Loucy (cell line): ENCODE measurements at regions not wholly inside any gene's neighbourhood (a gene's known extent, or its start where the extent isn't known, plus 50 kb on each side); places are given as distances from the start of the nearest gene placed in this dataset.

ENCODE experiments used
- H2AFZ ChIP-seq: fragments of 200-600 bp; sonication (generic); 2 replicates; pipeline ENCODE4 v1.6.0; 2016; ENCODE audit warnings: antibody characterized with exemption, mild to moderate bottlenecking, low read length, moderate library complexity
- H3F3A ChIP-seq: fragments of 200-600 bp; 2 replicates; pipeline ENCODE4 v1.6.0; 2016; ENCODE audit warnings: antibody characterized with exemption, low read depth, mild to moderate bottlenecking
- H3K27me3 ChIP-seq: fragments of 200-600 bp; sonication (generic); 2 replicates; pipeline ENCODE4 v1.6.1; 2014; ENCODE audit warnings: low read length, mild to moderate bottlenecking; ENCODE audit not compliant: insufficient read depth, poor library complexity, severe bottlenecking
- H3K36me3 ChIP-seq: fragments of 200-600 bp; sonication (generic); 2 replicates; pipeline ENCODE4 v1.6.1; 2016; ENCODE audit warnings: low read length; ENCODE audit not compliant: insufficient read depth
- H3K4me1 ChIP-seq: fragments of 200-600 bp; sonication (generic); 2 replicates; pipeline ENCODE4 v1.5.1; 2014; ENCODE audit warnings: low read length, mild to moderate bottlenecking; ENCODE audit not compliant: insufficient read depth, poor library complexity, severe bottlenecking
- H3K4me2 ChIP-seq: fragments of 200-600 bp; sonication (generic); 2 replicates; pipeline ENCODE4 v1.6.0; 2014; ENCODE audit warnings: antibody characterized with exemption, low read length, low read depth, mild to moderate bottlenecking; ENCODE audit not compliant: poor library complexity, severe bottlenecking
- H3K4me3 ChIP-seq: fragments of 200-600 bp; sonication (generic); 2 replicates; pipeline ENCODE4 v1.5.1; 2014; ENCODE audit warnings: low read length, mild to moderate bottlenecking, mixed read lengths; ENCODE audit not compliant: poor library complexity, severe bottlenecking
- H3K79me2 ChIP-seq: fragments of 200-600 bp; sonication (generic); 2 replicates; pipeline ENCODE4 v1.6.1; 2014; ENCODE audit warnings: low read length; ENCODE audit not compliant: insufficient read depth
- H3K9ac ChIP-seq: fragments of 200-600 bp; sonication (generic); 2 replicates; pipeline ENCODE4 v1.6.0; 2014; ENCODE audit warnings: mild to moderate bottlenecking, low read depth, low read length, moderate library complexity; ENCODE audit not compliant: poor library complexity, severe bottlenecking
- H3K9me2 ChIP-seq: fragments of 200-600 bp; sonication (generic); replicated peaks from 2 replicates; pipeline ENCODE4 v1.6.1; 2016; ENCODE audit warnings: low read depth, low read length, mixed read lengths
- H3K9me3 ChIP-seq: fragments of 200-600 bp; sonication (generic); 2 replicates; pipeline ENCODE4 v1.6.1; 2014; ENCODE audit warnings: mild to moderate bottlenecking, antibody characterized with exemption, low read length, low read depth; ENCODE audit not compliant: insufficient read depth
- H4K20me1 ChIP-seq: fragments of 200-600 bp; sonication (generic); 2 replicates; pipeline ENCODE4 v1.6.0; 2014; ENCODE audit warnings: antibody characterized with exemption, low read length, mild to moderate bottlenecking; ENCODE audit not compliant: insufficient read depth, poor library complexity, severe bottlenecking
- EZH2phosphoT487 ChIP-seq: fragments of 200-600 bp; IDR thresholded peaks from 2 replicates; pipeline ENCODE4 v1.6.1; 2018; ENCODE audit warnings: antibody characterized with exemption, mild to moderate bottlenecking, moderate library complexity, borderline replicate concordance
- TF ChIP-seq, protein P1 (sequence below): fragments of 200-600 bp; sonication (generic); conservative IDR thresholded peaks from 2 replicates; pipeline ENCODE4 v1.5.1; 2014; ENCODE audit warnings: mild to moderate bottlenecking, antibody characterized with exemption, low read length

DNA sequence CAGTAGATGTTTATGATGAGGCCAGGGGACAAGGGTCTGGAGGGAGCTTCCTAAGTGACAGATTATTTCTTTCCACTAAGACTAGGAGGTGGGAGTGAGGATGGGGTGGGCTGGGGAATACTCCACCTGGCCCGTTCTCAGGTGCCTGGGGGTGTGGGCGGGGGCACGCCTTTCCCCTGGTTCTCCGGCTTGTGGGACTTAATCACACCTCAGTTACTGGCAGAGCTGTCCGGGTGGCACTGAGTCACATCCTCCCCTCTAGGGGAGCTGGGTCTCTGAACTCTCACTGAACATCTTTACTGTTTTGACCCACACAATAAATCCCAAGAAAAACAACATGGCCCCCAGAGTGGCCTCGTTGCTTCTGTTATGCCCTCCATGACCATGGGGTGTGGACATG lies 332.8 kb downstream of the MAF start:
- H3F3A ChIP-seq = no peaks in the 10 kb centered on the region
- H2AFZ ChIP-seq = no peak overlapping the region
- H3K36me3 ChIP-seq = no peaks in the 10 kb centered on the region
- H3K4me2 ChIP-seq = no peak overlapping the region
- no peak overlapping the region for H3K9ac ChIP-seq
- no peaks in the 10 kb centered on the region for H4K20me1 ChIP-seq
- H3K4me1 ChIP-seq = peaks cover 22% of the 10 kb centered on the region
- H3K79me2 ChIP-seq = no peaks in the 10 kb centered on the region
- no peak overlapping the region for H3K4me3 ChIP-seq
- no peaks in the 10 kb centered on the region for H3K9me2 ChIP-seq
- no peaks in the 10 kb centered on the region for H3K9me3 ChIP-seq
- no peaks in the 10 kb centered on the region for H3K27me3 ChIP-seq
- TF ChIP-seq EZH2phosphoT487 = no peak
- TF ChIP-seq, protein P1, sequence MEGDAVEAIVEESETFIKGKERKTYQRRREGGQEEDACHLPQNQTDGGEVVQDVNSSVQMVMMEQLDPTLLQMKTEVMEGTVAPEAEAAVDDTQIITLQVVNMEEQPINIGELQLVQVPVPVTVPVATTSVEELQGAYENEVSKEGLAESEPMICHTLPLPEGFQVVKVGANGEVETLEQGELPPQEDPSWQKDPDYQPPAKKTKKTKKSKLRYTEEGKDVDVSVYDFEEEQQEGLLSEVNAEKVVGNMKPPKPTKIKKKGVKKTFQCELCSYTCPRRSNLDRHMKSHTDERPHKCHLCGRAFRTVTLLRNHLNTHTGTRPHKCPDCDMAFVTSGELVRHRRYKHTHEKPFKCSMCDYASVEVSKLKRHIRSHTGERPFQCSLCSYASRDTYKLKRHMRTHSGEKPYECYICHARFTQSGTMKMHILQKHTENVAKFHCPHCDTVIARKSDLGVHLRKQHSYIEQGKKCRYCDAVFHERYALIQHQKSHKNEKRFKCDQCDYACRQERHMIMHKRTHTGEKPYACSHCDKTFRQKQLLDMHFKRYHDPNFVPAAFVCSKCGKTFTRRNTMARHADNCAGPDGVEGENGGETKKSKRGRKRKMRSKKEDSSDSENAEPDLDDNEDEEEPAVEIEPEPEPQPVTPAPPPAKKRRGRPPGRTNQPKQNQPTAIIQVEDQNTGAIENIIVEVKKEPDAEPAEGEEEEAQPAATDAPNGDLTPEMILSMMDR = no peak

DNA sequence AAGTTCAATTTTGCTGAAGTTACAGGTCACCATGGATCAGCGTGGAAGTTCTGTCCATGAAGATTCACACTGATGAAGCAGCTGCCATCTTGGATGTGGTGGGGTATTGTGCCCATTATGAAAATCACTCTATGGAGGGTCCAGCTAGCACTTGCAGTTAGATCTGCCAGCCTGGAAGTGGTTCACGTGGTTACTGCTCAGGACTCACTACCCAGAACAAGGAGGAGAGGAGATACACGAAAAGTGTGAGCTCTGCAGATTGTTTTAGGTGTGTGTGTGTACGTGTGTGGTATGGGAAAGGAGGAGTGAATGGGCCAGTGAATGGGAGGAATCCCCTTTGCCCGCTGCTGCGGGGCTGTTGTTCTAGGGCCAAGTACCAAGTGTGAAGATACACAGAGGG lies 333.4 kb downstream of the MAF start:
- no peak overlapping the region for H3K4me2 ChIP-seq
- H3K4me1 ChIP-seq = peaks cover 17% of the 10 kb centered on the region
- H3K79me2 ChIP-seq = no peaks in the 10 kb centered on the region
- H3K27me3 ChIP-seq = no peaks in the 10 kb centered on the region
- TF ChIP-seq EZH2phosphoT487 = no peak
- TF ChIP-seq, protein P1 = no peak
- H2AFZ ChIP-seq = no peak overlapping the region
- no peaks in the 10 kb centered on the region for H3K36me3 ChIP-seq
- H3F3A ChIP-seq = no peaks in the 10 kb centered on the region
- no peaks in the 10 kb centered on the region for H3K9me3 ChIP-seq
- H4K20me1 ChIP-seq = no peaks in the 10 kb centered on the region
- no peak overlapping the region for H3K4me3 ChIP-seq
- H3K9ac ChIP-seq = no peak overlapping the region
- H3K9me2 ChIP-seq = no peaks in the 10 kb centered on the region

DNA sequence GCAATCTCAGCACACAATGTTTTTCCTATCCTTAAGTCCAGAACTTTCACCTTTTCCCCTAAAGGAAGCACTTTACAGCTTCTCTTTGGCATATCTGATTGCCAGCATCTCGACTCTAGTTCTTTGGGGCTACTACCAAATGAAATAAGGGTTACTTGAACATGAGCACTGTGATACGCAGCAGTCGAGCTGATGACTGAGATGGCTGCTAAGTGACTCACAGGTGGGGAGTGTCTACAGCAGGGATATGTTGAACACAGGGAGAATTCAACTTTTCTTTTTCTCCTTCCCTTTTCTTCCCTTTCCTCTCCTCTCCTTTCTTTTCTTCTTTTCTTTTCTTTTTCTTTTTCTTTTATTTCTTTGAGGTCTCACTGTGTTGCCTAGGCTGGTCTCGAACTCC lies 334.8 kb downstream of the MAF start:
- no peak overlapping the region for H3K9ac ChIP-seq
- no peaks in the 10 kb centered on the region for H3K36me3 ChIP-seq
- H3K9me3 ChIP-seq = no peaks in the 10 kb centered on the region
- TF ChIP-seq, protein P1 = no peak
- no peak for TF ChIP-seq EZH2phosphoT487
- H3F3A ChIP-seq = no peaks in the 10 kb centered on the region
- H3K4me1 ChIP-seq = peaks cover 17% of the 10 kb centered on the region
- H3K79me2 ChIP-seq = no peaks in the 10 kb centered on the region
- no peaks in the 10 kb centered on the region for H4K20me1 ChIP-seq
- H3K4me3 ChIP-seq = no peak overlapping the region
- no peak overlapping the region for H3K4me2 ChIP-seq
- H2AFZ ChIP-seq = no peak overlapping the region
- no peaks in the 10 kb centered on the region for H3K9me2 ChIP-seq
- no peaks in the 10 kb centered on the region for H3K27me3 ChIP-seq
